DND-41 (cell line): ENCODE measurements at regions not wholly inside any gene's neighbourhood (a gene's known extent, or its start where the extent isn't known, plus 50 kb on each side); places are given as distances from the start of the nearest gene placed in this dataset.

Experiments
- CTCF ChIP-seq: IDR thresholded peaks from 2 replicates; pipeline ENCODE4 v1.5.1; 2012; ENCODE audit warnings: borderline replicate concordance, low read length, moderate library complexity, mild to moderate bottlenecking; ENCODE audit not compliant: poor library complexity, severe bottlenecking; ENCODE audit errors: extremely low read depth
- EZH2 ChIP-seq: IDR thresholded peaks from 3 replicates; pipeline ENCODE4 v1.6.1; 2012; ENCODE audit warnings: borderline replicate concordance, low read depth, mild to moderate bottlenecking, moderate library complexity, low read length, inconsistent platforms; ENCODE audit not compliant: severe bottlenecking

GRCh38 chr14:37834275-37834674, 238.8 kb downstream of the TTC6 start:
- TF ChIP-seq CTCF (no peak), EZH2 (no peak)
